OCI-LY7 (cell line): ENCODE measurements at regions not wholly inside any gene's neighbourhood (a gene's known extent, or its start where the extent isn't known, plus 50 kb on each side); places are given as distances from the start of the nearest gene placed in this dataset.

Source experiments
- EZH2phosphoT487 ChIP-seq: fragments of 200-600 bp; sonication (generic); IDR thresholded peaks from 2 replicates; pipeline ENCODE4 v1.6.1; 2018; ENCODE audit warnings: low read depth, borderline replicate concordance, mild to moderate bottlenecking, mixed run types, antibody characterized with exemption, low read length, moderate library complexity, mixed read lengths
- TF ChIP-seq, protein P1 (sequence below): fragments of 200-600 bp; sonication (generic); conservative IDR thresholded peaks from 2 replicates; pipeline ENCODE4 v1.5.1; 2014; ENCODE audit warnings: mild to moderate bottlenecking, antibody characterized with exemption, low read length, moderate library complexity, mixed read lengths

DNA sequence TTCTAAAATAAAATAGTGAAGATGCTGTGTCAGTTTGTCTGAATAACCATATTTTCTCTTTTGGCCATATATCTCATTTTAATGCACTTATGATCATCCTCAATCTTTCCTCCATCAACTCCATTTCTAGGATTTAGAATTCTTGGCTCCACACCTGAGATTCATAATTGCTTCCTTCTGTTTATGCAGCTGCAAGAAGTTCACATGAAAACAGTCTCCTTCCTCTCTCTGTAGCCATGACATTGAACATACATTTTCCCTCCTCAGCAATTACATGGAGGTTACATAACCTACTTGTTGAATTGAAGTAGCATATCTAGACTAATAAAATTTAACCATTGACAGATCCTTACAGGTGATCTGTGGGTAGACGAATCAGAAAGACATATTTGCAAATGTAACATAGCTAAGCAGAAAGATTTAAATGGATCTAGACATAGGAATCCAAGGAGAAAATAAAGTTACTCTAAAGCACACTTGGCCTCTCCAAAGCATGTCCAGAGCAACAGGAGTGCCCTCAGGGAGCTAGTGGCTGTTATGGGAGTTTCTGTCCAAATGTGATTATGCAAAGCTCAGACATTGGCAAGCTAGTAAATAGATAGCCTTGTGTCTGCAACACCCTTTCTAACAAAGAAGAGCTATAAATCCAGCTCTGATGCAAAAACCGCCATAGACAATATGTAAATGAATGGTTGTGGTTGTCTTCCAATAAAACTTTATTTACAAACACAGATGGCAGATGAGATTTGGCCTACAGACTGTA lies 119.9 kb upstream of the MPPED2 start:
- TF ChIP-seq, protein P1, sequence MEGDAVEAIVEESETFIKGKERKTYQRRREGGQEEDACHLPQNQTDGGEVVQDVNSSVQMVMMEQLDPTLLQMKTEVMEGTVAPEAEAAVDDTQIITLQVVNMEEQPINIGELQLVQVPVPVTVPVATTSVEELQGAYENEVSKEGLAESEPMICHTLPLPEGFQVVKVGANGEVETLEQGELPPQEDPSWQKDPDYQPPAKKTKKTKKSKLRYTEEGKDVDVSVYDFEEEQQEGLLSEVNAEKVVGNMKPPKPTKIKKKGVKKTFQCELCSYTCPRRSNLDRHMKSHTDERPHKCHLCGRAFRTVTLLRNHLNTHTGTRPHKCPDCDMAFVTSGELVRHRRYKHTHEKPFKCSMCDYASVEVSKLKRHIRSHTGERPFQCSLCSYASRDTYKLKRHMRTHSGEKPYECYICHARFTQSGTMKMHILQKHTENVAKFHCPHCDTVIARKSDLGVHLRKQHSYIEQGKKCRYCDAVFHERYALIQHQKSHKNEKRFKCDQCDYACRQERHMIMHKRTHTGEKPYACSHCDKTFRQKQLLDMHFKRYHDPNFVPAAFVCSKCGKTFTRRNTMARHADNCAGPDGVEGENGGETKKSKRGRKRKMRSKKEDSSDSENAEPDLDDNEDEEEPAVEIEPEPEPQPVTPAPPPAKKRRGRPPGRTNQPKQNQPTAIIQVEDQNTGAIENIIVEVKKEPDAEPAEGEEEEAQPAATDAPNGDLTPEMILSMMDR = no peak
- TF ChIP-seq EZH2phosphoT487 = no peak
